Suprapubic skin (tissue), 4 donors: ENCODE measurements at regions not wholly inside any gene's neighbourhood (a gene's known extent, or its start where the extent isn't known, plus 50 kb on each side); places are given as distances from the start of the nearest gene placed in this dataset.

ENCODE experiments used
- DNase-seq, 2 donors: peaks; one replicate each; pipeline ENCODE4 v3.0.0-alpha.2; 2019; ENCODE audit warnings: low spot score in 2 of 2
- H3K27ac ChIP-seq: fragments of 200-600 bp; sonication (generic); one replicate; pipeline ENCODE4 v1.5.1; 2019
- H3K27me3 ChIP-seq: fragments of 200-600 bp; sonication (generic); one replicate; pipeline ENCODE4 v1.5.1; 2019
- H3K36me3 ChIP-seq: fragments of 200-600 bp; sonication (generic); one replicate; pipeline ENCODE4 v1.5.1; 2019
- H3K4me1 ChIP-seq: fragments of 200-600 bp; sonication (generic); one replicate; pipeline ENCODE4 v1.5.1; 2019
- H3K4me3 ChIP-seq: fragments of 200-600 bp; sonication (generic); one replicate; pipeline ENCODE4 v1.5.1; 2019; ENCODE audit warnings: mild to moderate bottlenecking
- H3K9me3 ChIP-seq: fragments of 200-600 bp; sonication (generic); one replicate; pipeline ENCODE4 v1.5.1; 2019
- EP300 ChIP-seq: sonication (generic); formaldehyde crosslinking; IDR thresholded peaks from one replicate; pipeline ENCODE4 v1.6.1; 2017; ENCODE audit warnings: antibody characterized with exemption
- POLR2A ChIP-seq, 2 donors: fragments of 450-650 bp; IDR thresholded peaks; one replicate each; pipeline ENCODE4 v1.6.1; 2017; ENCODE audit warnings: antibody characterized with exemption in 2 of 2, mild to moderate bottlenecking in 2 of 2, moderate library complexity in 2 of 2
- POLR2AphosphoS5 ChIP-seq, 3 donors: sonication (generic); formaldehyde crosslinking; IDR thresholded peaks; one replicate each; pipeline ENCODE4 v1.6.1; 2017; ENCODE audit warnings: antibody characterized with exemption in 3 of 3
- WGBS: methylation state at CpG from one replicate; pipeline ENCODE4 v1.1.5; 2018; 5-methylcytosine and 5-hydroxymethylcytosine counted together
- TF ChIP-seq, protein P1 (sequence below), 2 donors: fragments of 200-600 bp in 1 of 2; fragments of 450-650 bp in 1 of 2; sonication (generic) in 1 of 2; IDR thresholded peaks; one replicate each; pipeline ENCODE4 v1.5.1; 2016 to 2019; ENCODE audit warnings: antibody characterized with exemption in 2 of 2, mild to moderate bottlenecking in 1 of 2, moderate library complexity in 1 of 2

DNA sequence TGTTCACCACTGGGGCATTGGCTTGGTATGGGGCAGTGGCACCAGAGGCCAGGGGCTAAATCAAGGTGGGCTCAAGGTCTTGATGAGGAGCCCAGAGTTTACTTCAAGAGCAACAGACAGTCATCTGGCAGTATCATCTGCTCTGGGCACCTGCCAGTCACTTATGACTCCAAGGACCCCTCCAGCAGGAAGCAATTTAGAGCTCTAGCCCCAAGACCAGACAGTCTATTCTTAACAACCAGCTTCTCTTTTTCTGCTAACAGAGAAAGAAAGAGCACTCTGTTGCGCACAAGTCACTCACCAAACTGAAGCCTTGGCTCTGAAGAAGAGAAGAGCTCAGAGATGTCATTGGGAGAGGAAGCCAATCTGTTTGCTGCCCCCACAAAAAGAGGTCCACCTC is 309.2 kb downstream of the HS3ST1 start:
- H3K27ac ChIP-seq: no peak overlapping the region
- TF ChIP-seq POLR2AphosphoS5 (IDR thresholded peaks at IDR 0.05): no peak
- TF ChIP-seq, protein P1, sequence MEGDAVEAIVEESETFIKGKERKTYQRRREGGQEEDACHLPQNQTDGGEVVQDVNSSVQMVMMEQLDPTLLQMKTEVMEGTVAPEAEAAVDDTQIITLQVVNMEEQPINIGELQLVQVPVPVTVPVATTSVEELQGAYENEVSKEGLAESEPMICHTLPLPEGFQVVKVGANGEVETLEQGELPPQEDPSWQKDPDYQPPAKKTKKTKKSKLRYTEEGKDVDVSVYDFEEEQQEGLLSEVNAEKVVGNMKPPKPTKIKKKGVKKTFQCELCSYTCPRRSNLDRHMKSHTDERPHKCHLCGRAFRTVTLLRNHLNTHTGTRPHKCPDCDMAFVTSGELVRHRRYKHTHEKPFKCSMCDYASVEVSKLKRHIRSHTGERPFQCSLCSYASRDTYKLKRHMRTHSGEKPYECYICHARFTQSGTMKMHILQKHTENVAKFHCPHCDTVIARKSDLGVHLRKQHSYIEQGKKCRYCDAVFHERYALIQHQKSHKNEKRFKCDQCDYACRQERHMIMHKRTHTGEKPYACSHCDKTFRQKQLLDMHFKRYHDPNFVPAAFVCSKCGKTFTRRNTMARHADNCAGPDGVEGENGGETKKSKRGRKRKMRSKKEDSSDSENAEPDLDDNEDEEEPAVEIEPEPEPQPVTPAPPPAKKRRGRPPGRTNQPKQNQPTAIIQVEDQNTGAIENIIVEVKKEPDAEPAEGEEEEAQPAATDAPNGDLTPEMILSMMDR (IDR thresholded peaks at IDR 0.05): no peak
- no peak for TF ChIP-seq POLR2A (IDR thresholded peaks at IDR 0.05)
- TF ChIP-seq EP300: no peak
- H3K4me3 ChIP-seq: no peak overlapping the region
- no peaks in the 10 kb centered on the region for H3K4me1 ChIP-seq
- DNase-seq: no peak
- WGBS: 85% methylated on average over 1 of the region's 1 CpG
- H3K27me3 ChIP-seq: no peaks in the 10 kb centered on the region
- H3K9me3 ChIP-seq: peaks cover 3% of the 10 kb centered on the region
- H3K36me3 ChIP-seq: no peaks in the 10 kb centered on the region

DNA sequence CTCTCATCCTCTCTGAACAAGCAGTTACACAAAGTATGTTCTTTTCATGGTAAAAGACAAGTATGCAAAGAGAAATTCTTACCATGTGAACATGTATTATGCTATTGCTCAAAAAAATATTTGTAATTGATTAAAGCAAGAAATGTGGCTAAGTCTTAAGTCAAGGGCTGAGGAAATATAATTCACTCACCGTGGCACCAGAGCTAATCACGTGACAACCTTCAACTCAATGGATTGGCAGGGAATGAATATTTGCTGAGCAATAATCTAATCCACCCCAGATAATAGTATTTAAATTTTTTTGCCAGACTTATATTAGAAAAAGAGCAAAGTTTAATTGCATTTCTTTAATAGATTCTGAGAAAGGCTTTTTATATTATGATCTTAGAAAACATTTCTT is 310.2 kb downstream of the HS3ST1 start:
- H3K4me3 ChIP-seq: no peak overlapping the region
- WGBS: 74% methylated on average over 2 of the region's 2 CpGs
- peaks cover 3% of the 10 kb centered on the region for H3K9me3 ChIP-seq
- H3K27ac ChIP-seq: no peak overlapping the region
- no peaks in the 10 kb centered on the region for H3K36me3 ChIP-seq
- H3K4me1 ChIP-seq: no peaks in the 10 kb centered on the region
- no peak for DNase-seq
- H3K27me3 ChIP-seq: no peaks in the 10 kb centered on the region
- TF ChIP-seq POLR2AphosphoS5 (IDR thresholded peaks at IDR 0.05): no peak
- TF ChIP-seq EP300: no peak
- TF ChIP-seq, protein P1 (IDR thresholded peaks at IDR 0.05): no peak
- TF ChIP-seq POLR2A (IDR thresholded peaks at IDR 0.05): no peak

DNA sequence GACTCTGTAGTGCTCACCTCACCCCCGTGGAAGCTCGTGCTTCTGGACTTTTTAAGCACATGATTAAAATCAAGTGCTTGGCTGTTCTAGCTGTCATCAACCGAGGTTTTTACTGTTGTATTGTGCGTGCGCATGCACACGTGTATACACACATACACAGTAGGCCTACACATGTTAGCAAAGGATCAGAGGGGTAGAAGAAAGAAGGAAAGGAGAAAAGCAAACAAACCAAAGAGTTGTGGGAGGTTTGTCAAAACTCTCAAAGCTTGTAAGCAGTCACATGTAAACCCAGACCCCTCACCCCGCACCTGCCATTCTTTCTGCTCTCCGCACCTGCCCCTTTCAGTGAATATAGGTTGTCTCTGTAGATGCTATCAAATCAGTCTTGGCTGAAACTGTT is 311.8 kb downstream of the HS3ST1 start:
- WGBS: 63% methylated on average over 8 of the region's 8 CpGs
- H3K4me3 ChIP-seq: no peak overlapping the region
- no peak for DNase-seq
- H3K4me1 ChIP-seq: no peaks in the 10 kb centered on the region
- H3K27me3 ChIP-seq: no peaks in the 10 kb centered on the region
- no peak overlapping the region for H3K27ac ChIP-seq
- TF ChIP-seq, protein P1 (IDR thresholded peaks at IDR 0.05): no peak
- TF ChIP-seq POLR2AphosphoS5 (IDR thresholded peaks at IDR 0.05) (no peak), EP300 (no peak), POLR2A (IDR thresholded peaks at IDR 0.05) (no peak)
- no peaks in the 10 kb centered on the region for H3K9me3 ChIP-seq
- H3K36me3 ChIP-seq: no peaks in the 10 kb centered on the region

DNA sequence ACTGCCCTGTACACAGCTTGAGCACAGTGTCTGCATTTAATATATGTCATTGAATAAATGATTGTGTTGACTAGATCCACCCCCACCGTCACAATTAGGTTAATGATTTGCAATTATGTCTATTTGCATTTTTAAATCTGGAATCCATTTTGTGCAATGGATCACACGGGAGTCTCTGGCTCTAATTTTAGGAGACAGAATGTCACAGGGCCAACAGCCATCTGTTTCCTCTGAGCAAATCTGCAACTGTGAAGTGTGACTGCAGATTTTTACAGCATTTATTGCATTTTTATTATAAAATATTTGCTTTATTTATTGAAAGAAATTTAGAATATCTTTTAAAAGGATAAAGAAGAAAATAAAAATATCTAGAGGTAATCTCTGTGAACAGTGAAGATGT is 316.8 kb downstream of the HS3ST1 start:
- Histone ChIP-seq H3K4me1 (no peaks in the 10 kb centered on the region), H3K36me3 (no peaks in the 10 kb centered on the region), H3K4me3 (no peak overlapping the region), H3K9me3 (no peaks in the 10 kb centered on the region), H3K27ac (no peak overlapping the region), H3K27me3 (no peaks in the 10 kb centered on the region)
- 38% methylated on average over 2 of the region's 2 CpGs for WGBS
- DNase-seq: no peak
- TF ChIP-seq, protein P1 (IDR thresholded peaks at IDR 0.05): no peak
- TF ChIP-seq EP300: no peak
- no peak for TF ChIP-seq POLR2A (IDR thresholded peaks at IDR 0.05)
- no peak for TF ChIP-seq POLR2AphosphoS5 (IDR thresholded peaks at IDR 0.05)

DNA sequence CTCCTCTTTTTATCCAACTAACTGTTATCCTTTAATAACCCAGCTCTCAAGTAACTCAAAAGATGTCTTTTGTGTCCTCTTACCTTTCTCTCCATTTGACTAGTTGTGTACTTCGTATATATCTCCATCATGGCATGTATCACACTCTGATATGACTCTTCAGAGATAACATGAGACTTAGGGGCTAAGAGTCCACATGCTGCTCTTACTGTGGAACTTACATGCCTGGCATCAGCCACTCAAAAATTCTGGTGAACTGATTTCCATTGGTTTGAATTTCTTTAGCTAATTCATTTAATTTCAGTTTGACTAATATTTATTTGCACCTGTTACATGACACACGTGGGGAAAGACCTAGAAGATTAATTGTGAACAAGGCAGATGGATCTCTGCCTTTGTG is 317.3 kb downstream of the HS3ST1 start:
- H3K4me3 ChIP-seq: no peak overlapping the region
- H3K36me3 ChIP-seq: no peaks in the 10 kb centered on the region
- no peak for TF ChIP-seq POLR2A (IDR thresholded peaks at IDR 0.05)
- no peak for TF ChIP-seq EP300
- TF ChIP-seq, protein P1 (IDR thresholded peaks at IDR 0.05): no peak
- TF ChIP-seq POLR2AphosphoS5 (IDR thresholded peaks at IDR 0.05): no peak
- WGBS: 64% methylated on average over 2 of the region's 2 CpGs
- no peaks in the 10 kb centered on the region for H3K4me1 ChIP-seq
- H3K27ac ChIP-seq: no peak overlapping the region
- no peak for DNase-seq
- H3K9me3 ChIP-seq: no peaks in the 10 kb centered on the region
- H3K27me3 ChIP-seq: no peaks in the 10 kb centered on the region
